Adrenal gland (tissue), 5 donors: ENCODE measurements at regions not wholly inside any gene's neighbourhood (a gene's known extent, or its start where the extent isn't known, plus 50 kb on each side); places are given as distances from the start of the nearest gene placed in this dataset.

ENCODE experiments used
- CTCF ChIP-seq, 6 experiments: fragments of 450-650 bp in 4 of 6; fragments of 200-600 bp in 2 of 6; sonication (generic) in 1 of 6; IDR thresholded peaks; 1 replicate in 5 of 6; 2 replicates in 1 of 6; pipeline versions ENCODE4 v1.5.1 to v1.8.0; 2016 to 2021; ENCODE audit warnings: antibody characterized with exemption in 6 of 6, mild to moderate bottlenecking in 2 of 6, moderate library complexity in 1 of 6
- POLR2A ChIP-seq, 2 donors: fragments of 450-650 bp; IDR thresholded peaks; one replicate each; pipeline ENCODE4 v1.6.1; 2017; ENCODE audit warnings: antibody characterized with exemption in 2 of 2, mild to moderate bottlenecking in 2 of 2, moderate library complexity in 1 of 2
- donor health status: DM: no; HTN: no; CAD: no.

GRCh38 chr3:22729981-22730380 lies 473.1 kb upstream of the UBE2E2 start:
- TF ChIP-seq CTCF (IDR thresholded peaks at IDR 0.05), result peak in 3 of 6 experiments; percentile 23 to 29 (median 24)
- no peak for TF ChIP-seq POLR2A (IDR thresholded peaks at IDR 0.05)
